Umbilical cord (tissue), 1 donor: ENCODE measurements at regions not wholly inside any gene's neighbourhood (a gene's known extent, or its start where the extent isn't known, plus 50 kb on each side); places are given as distances from the start of the nearest gene placed in this dataset.
A peak's percentile ranks its signal among the peaks of the same experiment; 100 is the strongest.

ENCODE experiments used
- DNase-seq: peaks from one replicate; pipeline ENCODE4 v3.0.0-alpha.2; 2015; ENCODE audit warnings: low spot score

- DNase-seq: peak; percentile 15
These were observed 215.6 kb upstream of the ADAMTS16 start for GRCh38 chr5:4924577-4924976.

GRCh38 chr5:4927097-4927496, 213.0 kb upstream of the ADAMTS16 start:
- DNase-seq: no peak

- DNase-seq: no peak
These were observed 211.7 kb upstream of the ADAMTS16 start for GRCh38 chr5:4928409-4928808.

GRCh38 chr5:4929092-4929655, 211.0 kb upstream of the ADAMTS16 start:
- DNase-seq: no peak

GRCh38 chr5:4939042-4939781, 200.9 kb upstream of the ADAMTS16 start:
- DNase-seq: no peak

- DNase-seq: no peak
These were observed 199.0 kb upstream of the ADAMTS16 start for GRCh38 chr5:4941161-4941560.

GRCh38 chr5:4941957-4942830, 197.9 kb upstream of the ADAMTS16 start:
- DNase-seq: no peak

- no peak for DNase-seq
These were observed 197.3 kb upstream of the ADAMTS16 start for GRCh38 chr5:4942831-4943178.

GRCh38 chr5:4945296-4945695, 194.8 kb upstream of the ADAMTS16 start:
- no peak for DNase-seq

- no peak for DNase-seq
These were observed 193.0 kb upstream of the ADAMTS16 start for GRCh38 chr5:4947106-4947505.

GRCh38 chr5:4947893-4948536, 192.1 kb upstream of the ADAMTS16 start:
- DNase-seq: no peak

GRCh38 chr5:4949108-4949507, 191.0 kb upstream of the ADAMTS16 start:
- DNase-seq: no peak

- DNase-seq: no peak
These were observed 186.6 kb upstream of the ADAMTS16 start for GRCh38 chr5:4953576-4953975.

GRCh38 chr5:4954048-4954447, 186.1 kb upstream of the ADAMTS16 start:
- no peak for DNase-seq

GRCh38 chr5:4963265-4963664, 176.9 kb upstream of the ADAMTS16 start:
- DNase-seq: no peak

- no peak for DNase-seq
These were observed 170.8 kb upstream of the ADAMTS16 start for GRCh38 chr5:4969351-4969750.

GRCh38 chr5:4970171-4970570, 170.0 kb upstream of the ADAMTS16 start:
- no peak for DNase-seq

- DNase-seq: no peak
These were observed 163.2 kb upstream of the ADAMTS16 start for GRCh38 chr5:4976902-4977301.

- no peak for DNase-seq
These were observed 162.6 kb upstream of the ADAMTS16 start for GRCh38 chr5:4977416-4978110.

- no peak for DNase-seq
These were observed 159.9 kb upstream of the ADAMTS16 start for GRCh38 chr5:4980201-4980600.

- no peak for DNase-seq
These were observed 158.5 kb upstream of the ADAMTS16 start for GRCh38 chr5:4981608-4982007.

GRCh38 chr5:4983701-4984100, 156.4 kb upstream of the ADAMTS16 start:
- DNase-seq: peak; percentile 78
